C4-2B (cell line): ENCODE measurements at regions not wholly inside any gene's neighbourhood (a gene's known extent, or its start where the extent isn't known, plus 50 kb on each side); places are given as distances from the start of the nearest gene placed in this dataset.

Source experiments
- ZFX ChIP-seq: fragments of 450-650 bp; IDR thresholded peaks from 2 replicates; pipeline ENCODE4 v1.6.1; 2017
- TF ChIP-seq, protein P1 (sequence below): fragments of 450-650 bp; conservative IDR thresholded peaks from 2 replicates; pipeline ENCODE4 v1.5.1; 2017; ENCODE audit warnings: mild to moderate bottlenecking

DNA sequence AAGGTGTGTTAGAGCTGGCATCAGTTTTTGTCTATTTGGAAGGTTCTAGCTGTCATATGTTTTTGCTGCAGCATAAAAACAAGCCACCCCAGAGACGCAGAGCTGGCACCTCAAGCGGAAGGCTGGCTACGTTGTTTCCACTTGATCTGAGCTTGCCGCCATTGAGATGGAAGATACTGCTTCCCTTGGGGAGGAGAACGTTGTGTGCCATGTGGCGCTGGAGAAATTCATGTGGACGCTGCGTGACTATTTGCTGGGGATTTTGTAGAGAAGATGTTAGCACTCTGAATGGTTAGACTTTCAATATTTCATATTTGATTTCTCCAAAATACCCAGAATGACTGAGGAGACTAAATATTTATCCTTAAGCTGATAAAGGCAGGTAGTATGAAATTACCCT lies 216.2 kb upstream of the ST6GAL2 start:
- TF ChIP-seq, protein P1, sequence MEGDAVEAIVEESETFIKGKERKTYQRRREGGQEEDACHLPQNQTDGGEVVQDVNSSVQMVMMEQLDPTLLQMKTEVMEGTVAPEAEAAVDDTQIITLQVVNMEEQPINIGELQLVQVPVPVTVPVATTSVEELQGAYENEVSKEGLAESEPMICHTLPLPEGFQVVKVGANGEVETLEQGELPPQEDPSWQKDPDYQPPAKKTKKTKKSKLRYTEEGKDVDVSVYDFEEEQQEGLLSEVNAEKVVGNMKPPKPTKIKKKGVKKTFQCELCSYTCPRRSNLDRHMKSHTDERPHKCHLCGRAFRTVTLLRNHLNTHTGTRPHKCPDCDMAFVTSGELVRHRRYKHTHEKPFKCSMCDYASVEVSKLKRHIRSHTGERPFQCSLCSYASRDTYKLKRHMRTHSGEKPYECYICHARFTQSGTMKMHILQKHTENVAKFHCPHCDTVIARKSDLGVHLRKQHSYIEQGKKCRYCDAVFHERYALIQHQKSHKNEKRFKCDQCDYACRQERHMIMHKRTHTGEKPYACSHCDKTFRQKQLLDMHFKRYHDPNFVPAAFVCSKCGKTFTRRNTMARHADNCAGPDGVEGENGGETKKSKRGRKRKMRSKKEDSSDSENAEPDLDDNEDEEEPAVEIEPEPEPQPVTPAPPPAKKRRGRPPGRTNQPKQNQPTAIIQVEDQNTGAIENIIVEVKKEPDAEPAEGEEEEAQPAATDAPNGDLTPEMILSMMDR, result no peak
- no peak for TF ChIP-seq ZFX
